KG1 (cell line): ENCODE measurements at regions not wholly inside any gene's neighbourhood (a gene's known extent, or its start where the extent isn't known, plus 50 kb on each side); places are given as distances from the start of the nearest gene placed in this dataset.
"Not testable (repeated sequence)": the region's sequence is repeated elsewhere in the genome, so short reads cannot be mapped to it uniquely, and the experiment has no call there.

Experiments
- DNase-seq: peaks from one replicate; lab custom pipeline; 2025; lab: John Stamatoyannopoulos, UW

GRCh38 chr10:105785721-105786120, 1144.6 kb downstream of the SORCS3 start:
- no peak for DNase-seq

- no peak for DNase-seq
Observed at GRCh38 chr10:105783936-105784483, 1142.9 kb downstream of the SORCS3 start.

DNA sequence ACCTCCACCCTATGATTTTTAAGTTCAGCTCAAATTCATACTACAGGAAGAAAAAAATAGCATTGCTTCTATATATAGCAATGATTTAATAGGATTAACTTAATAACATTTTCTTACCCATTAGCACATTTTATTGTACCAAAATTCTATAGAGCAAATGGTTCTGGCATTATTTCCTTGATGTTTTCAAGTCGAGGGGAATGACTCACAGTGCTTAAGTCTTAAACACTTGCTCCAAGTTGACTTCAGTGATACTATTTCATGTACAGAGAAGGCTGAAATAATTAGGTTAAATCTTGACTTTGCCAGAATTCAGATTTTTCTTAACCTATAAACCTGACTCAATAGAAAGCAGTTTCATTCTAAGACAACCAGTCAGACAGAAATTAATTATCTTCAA, 1133.8 kb downstream of the SORCS3 start:
- no peak for DNase-seq

DNA sequence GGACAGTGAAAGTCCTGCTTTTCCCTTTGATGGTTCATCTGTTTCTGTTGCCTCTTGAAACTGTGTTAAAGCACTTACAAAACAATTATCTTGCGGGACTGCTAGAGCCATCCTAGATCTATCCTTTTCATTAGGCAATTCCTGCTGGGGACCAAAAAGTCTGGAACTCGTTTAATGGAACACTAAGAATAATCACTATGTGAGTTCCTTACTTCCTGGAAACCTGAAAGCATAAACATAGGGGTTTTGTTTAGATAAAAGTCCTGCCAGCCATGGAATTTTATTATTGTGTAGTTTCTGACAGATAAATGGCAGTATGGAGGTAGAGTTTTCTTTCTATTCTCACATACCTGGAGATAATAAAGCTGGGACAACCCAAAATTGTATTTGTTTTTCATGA, 1133.3 kb downstream of the SORCS3 start:
- no peak for DNase-seq

GRCh38 chr10:105770524-105771212, 1129.6 kb downstream of the SORCS3 start:
- no peak for DNase-seq

DNA sequence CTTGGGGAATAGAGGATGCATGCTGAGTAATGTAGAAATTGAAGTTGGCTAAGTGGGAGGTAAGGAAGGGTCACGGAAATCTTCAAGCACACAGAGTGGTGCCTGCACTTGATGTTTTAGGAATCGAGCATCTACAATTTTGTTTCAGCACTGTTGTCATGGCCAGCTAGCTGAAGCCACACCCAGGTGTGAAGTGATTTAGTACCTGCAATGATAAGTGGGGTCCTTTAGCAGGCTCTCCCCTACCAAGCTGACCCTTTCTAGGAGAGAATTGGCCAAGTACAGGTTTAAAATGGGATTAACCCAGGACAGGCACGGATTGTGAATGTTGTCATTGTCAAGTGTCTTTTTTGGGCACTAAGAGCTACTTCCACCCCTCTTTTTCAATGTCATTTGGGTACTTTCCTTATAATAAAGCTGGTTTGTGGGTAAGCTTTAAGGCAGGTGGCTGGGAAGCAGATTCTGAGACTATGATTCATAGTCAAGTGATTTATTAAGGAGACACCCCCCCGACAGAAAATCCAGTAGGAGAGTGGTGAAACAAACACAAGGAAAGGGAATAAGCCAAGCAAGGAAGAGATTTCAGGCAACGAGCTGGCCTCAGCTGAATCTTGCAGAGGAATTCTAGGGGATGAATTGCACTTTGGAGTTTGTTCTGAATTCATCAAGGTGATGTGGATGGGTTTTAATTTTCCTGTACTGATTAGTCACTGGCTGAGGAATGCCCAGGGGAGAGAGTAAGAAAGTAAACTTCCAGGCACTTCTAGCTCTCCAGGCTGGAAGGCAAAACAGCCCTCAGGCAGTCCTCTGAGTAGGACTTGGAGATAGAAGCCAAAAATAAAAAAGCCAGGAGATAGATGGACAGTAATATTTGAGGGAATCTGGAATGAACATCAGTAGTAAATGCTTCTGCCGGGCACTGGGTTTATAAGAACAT, 1128.4 kb downstream of the SORCS3 start:
- DNase-seq, result no peak

GRCh38 chr10:105763611-105764010, 1122.5 kb downstream of the SORCS3 start:
- no peak for DNase-seq

DNA sequence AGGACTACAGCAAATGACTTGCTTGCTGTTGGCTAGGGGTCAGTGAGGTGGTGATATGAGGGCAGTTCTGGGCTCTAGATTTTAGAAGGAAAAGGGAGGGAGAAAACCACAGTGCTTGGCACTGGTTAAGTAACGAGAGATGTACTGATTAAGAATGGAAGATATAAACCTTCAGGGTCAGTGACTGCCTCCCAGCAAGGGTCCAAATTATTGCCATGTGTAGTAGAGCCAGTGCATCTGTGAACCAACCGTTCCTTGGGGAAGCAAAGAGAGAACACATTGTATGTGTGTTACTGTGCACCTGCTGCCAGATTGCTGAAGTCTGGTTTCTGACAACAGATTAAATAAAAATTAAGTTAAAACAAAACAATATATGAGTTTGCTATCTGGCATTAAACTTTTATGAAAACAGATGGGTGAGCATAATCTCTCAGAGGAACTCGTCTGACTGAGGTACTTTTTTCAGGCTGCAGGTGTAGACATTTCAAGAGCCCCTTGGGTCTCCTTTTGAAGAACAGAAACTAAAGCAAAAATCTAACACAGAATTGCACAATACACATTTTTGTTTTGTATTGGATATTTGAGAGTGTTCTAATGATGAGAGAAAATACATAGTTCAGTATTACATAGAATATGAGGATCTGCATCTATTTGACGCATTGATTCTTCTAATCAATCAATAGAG, 1120.6 kb downstream of the SORCS3 start:
- DNase-seq, result no peak

DNA sequence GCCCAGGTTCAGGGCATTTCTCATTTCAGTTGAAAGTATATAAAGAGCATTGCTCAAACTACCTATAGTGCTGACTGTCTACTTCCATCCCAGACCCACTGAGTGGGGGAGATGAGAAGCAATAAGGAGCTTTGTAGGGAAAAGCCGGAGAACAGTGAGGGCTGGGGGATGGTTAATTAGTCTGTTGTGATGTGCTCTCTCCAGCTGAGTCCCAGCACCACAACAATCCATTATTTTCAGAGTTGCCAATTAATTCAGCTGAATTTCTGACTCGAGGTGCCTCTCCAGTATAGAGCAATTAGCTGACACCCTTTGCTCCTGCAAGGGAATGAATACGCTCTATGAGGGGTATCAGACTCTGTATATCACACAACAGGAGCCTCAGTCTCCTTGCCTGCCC, 1118.6 kb downstream of the SORCS3 start:
- no peak for DNase-seq

- DNase-seq, result no peak
Observed at GRCh38 chr10:105758209-105758998, 1117.3 kb downstream of the SORCS3 start.

- DNase-seq, result no peak
Observed at GRCh38 chr10:105757302-105757701, 1116.2 kb downstream of the SORCS3 start.

- no peak for DNase-seq
Observed at GRCh38 chr10:105756386-105756785, 1115.3 kb downstream of the SORCS3 start.

- DNase-seq, result no peak
Observed at GRCh38 chr10:105751688-105752087, 1110.6 kb downstream of the SORCS3 start.

GRCh38 chr10:105745596-105746148, 1104.6 kb downstream of the SORCS3 start:
- DNase-seq, result no peak

DNA sequence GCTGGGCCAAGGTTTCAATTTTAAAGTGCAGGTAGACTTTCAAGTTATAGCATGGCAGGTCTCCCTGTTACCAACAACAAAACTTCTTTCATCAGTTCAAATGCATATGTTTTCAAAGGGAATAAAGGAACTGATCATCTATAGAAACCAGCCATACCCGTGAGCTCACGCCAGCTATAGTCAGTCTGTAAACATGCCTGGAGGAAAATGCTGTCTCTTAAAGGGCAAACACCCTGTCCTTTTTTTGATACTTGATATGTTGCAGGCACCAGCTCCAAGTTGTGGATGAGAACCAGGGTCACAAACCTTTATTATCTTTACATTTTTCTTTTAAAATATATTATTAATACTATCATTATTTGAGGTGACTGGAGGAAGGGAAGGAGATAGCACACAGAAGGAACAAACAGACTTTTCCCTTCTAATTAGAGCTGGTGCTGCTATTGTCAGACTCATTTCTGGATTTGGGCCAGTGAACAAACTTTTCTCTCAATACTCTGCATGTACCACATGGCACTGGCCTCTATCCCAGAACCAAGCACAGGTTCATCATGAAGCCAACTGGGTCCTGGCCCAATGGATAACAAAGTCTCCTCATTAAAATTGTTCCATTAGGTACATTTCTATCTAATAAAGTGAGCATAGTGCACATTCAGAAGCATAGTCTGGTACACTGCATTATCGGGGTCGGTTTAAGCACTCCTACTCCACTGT, 1102.4 kb downstream of the SORCS3 start:
- no peak for DNase-seq

DNA sequence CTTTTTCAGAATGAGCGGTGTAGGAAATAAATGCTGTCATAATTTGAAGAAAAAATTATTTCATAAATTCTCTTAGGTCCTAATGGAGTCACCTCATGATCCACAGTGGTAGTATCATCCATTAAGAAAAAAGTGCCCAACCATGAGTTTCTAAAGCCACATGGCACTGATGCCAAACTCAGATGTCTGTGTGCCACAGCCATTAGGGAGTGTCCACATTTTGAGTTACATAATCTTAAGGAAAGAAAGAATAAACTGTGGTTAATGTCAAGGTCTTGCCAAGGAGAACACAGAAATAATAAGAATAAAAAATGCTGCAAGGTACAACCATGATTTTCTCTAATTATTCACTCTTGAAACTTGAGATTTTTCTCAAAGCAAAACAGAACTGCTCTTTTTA, 1101.8 kb downstream of the SORCS3 start:
- no peak for DNase-seq

DNA sequence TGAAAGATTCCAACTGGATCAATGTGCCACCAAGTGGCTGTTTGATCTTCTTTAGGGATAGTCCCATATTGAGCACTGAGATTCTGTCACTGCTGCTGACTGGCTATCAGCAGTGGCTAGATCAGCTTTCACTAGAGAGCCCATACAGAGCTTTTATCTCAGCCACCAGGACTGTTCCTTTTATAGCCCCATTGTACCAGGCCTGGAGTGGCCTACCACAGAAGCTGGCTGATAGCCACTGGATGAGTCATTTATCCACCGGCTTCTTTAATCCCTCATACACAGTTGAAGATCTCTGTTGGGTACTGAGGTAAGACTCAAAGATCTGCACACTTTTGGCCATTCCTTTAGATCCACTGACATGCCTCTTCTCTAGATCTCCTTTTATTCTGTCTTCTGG, 1101.1 kb downstream of the SORCS3 start:
- no peak for DNase-seq

GRCh38 chr10:105734479-105734878, 1093.4 kb downstream of the SORCS3 start:
- DNase-seq, result no peak

DNA sequence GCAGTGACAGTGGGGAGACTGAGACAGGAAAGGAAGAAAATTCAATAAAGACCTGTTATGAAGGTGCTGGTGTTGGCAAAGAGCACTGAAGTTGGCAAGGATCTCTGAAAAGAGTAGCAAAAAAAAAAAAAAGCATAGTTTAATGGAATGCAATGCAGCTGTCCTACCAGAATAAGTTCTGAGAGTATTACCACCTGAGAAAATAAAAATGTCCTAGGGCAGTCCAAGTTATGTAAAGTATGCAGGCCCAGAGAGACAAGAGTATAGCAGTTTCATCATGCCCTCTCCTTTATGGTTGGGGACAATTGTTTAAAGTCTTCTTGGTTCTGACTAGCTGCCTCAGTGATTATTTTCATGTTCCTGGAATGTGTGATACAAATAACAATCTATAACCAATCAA, 1092.8 kb downstream of the SORCS3 start:
- DNase-seq, result no peak

- no peak for DNase-seq
Observed at GRCh38 chr10:105729428-105729827, 1088.3 kb downstream of the SORCS3 start.

DNA sequence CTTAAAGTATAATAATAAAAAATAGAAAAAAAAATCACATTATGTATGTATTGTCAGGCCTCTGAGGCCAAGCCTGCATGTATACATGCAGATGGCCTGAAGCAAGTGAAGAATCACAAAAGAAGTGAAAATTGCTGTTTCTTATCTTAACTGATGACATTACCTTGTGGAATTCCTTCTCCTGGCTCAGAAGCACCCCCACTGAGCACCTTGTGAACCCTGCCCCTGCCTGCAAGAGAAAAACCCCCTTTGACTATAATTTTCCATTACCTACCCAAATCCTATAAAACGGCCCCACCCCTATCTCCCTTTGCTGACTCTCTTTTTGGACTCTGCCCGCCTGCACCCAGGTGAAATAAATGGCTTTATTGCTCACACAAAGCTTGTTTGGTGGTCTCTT, 1086.5 kb downstream of the SORCS3 start:
- not testable (repeated sequence) for DNase-seq
